ENCODE measurements at regions not wholly inside any gene's neighbourhood (a gene's known extent, or its start where the extent isn't known, plus 50 kb on each side); places are given as distances from the start of the nearest gene placed in this dataset.

- TF ChIP-seq, protein P1, sequence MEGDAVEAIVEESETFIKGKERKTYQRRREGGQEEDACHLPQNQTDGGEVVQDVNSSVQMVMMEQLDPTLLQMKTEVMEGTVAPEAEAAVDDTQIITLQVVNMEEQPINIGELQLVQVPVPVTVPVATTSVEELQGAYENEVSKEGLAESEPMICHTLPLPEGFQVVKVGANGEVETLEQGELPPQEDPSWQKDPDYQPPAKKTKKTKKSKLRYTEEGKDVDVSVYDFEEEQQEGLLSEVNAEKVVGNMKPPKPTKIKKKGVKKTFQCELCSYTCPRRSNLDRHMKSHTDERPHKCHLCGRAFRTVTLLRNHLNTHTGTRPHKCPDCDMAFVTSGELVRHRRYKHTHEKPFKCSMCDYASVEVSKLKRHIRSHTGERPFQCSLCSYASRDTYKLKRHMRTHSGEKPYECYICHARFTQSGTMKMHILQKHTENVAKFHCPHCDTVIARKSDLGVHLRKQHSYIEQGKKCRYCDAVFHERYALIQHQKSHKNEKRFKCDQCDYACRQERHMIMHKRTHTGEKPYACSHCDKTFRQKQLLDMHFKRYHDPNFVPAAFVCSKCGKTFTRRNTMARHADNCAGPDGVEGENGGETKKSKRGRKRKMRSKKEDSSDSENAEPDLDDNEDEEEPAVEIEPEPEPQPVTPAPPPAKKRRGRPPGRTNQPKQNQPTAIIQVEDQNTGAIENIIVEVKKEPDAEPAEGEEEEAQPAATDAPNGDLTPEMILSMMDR (IDR thresholded peaks at IDR 0.05; ENCODE audit: borderline replicate concordance, extremely low read depth, low read length, poor library complexity, severe bottlenecking) = no peak
- no peak for TF ChIP-seq EZH2 (IDR thresholded peaks at IDR 0.05; ENCODE audit: borderline replicate concordance, low read depth, low read length, severe bottlenecking)
Measured at GRCh38 chr10:4141471-4141870, 356.5 kb upstream of the KLF6 start.

All from DND-41 (cell line).